Natural killer cell treated with Interleukin-12 subunit alpha and Interleukin-12 subunit beta and Interleukin-15 and Interleukin-18, amount 100 ng/mL, for 72 hours (primary cell): ENCODE measurements at regions not wholly inside any gene's neighbourhood (a gene's known extent, or its start where the extent isn't known, plus 50 kb on each side); places are given as distances from the start of the nearest gene placed in this dataset.
"Not testable (repeated sequence)": the region's sequence is repeated elsewhere in the genome, so short reads cannot be mapped to it uniquely, and the experiment has no call there.

Source experiments
- ATAC-seq, 2 donors: fragments of 150-1000 bp; cut with Tn5 transposase in 1 of 2; sonication (Bioruptor Pico), chemical (Tn5 transposase) in 1 of 2; 2 replicates each; pipeline ENCODE4 v1.10.0; 2021
- DNase-seq: peaks from one replicate; pipeline ENCODE4 v3.0.0; 2022; ENCODE audit warnings: low spot score
- H3K27ac Mint-ChIP-seq, 2 donors: 1 replicate in 1 of 2; 2 replicates in 1 of 2; pipeline ENCODE4 v1.8.0; 2022; ENCODE audit warnings: mixed read lengths in 2 of 2, mild to moderate bottlenecking in 1 of 2, moderate library complexity in 1 of 2
- H3K27me3 Mint-ChIP-seq, 2 donors: 1 replicate in 1 of 2; 2 replicates in 1 of 2; pipeline ENCODE4 v1.8.0; 2022; ENCODE audit warnings: mixed read lengths in 2 of 2
- H3K36me3 Mint-ChIP-seq: one replicate; pipeline ENCODE4 v1.8.0; 2022; ENCODE audit warnings: mixed read lengths
- H3K4me1 Mint-ChIP-seq, 2 donors: 1 replicate in 1 of 2; 2 replicates in 1 of 2; pipeline ENCODE4 v1.8.0; 2022; ENCODE audit warnings: low read depth in 2 of 2, mixed read lengths in 2 of 2, mild to moderate bottlenecking in 1 of 2
- H3K4me3 Mint-ChIP-seq: one replicate; pipeline ENCODE4 v1.8.0; 2022; ENCODE audit warnings: mixed read lengths
- H3K9me3 Mint-ChIP-seq: 2 replicates; pipeline ENCODE4 v1.8.0; 2022; ENCODE audit warnings: mixed read lengths

DNA sequence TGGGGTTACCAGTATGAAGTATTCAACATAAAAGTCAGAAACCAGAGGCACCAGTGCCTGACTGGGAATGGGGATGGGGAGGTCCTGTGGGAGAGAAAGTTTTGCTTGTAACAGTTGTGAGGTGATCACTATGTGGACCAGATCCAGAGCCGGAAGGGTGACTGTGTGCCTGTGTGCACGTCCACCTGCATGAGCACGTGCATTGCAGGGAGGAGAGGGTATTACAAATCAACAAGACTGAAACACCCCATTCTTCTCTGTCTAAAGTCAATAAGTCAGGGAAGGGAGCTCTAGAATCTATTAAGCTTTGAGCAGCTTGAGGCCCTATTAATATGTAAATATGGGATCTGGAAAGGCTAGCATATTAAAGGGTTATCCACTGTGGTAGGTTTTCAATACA, 241.0 kb upstream of the ACVR2A start:
- Mint-ChIP-seq H3K36me3 (peaks cover 4% of the 10 kb centered on the region), H3K4me3 (no peak overlapping the region), H3K4me1 (no peaks in the 10 kb centered on the region), H3K27me3 (peaks cover 0 to 2% of the 10 kb centered on the region in 2 donors), H3K9me3 (no peaks in the 10 kb centered on the region), H3K27ac (no peak overlapping the region)
- no peak for ATAC-seq
- no peak for DNase-seq

DNA sequence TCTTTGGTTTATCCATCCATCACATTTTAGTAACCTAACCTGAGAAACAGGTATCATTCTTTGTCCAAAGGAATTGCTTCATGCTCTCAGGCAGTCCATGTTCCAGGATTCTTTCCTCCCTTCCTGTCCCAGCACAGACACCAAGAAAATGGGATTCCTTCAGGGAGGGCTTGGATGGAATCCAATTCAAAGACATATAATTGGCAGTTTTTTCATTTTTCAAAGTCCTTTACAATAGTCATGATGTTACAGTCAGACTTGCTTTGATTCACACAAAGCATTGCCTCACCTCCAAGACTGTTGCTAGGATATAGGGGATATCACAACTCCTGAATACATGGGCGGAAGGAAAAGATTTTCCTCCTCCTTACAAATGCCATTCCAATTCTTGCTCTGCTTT, 241.4 kb upstream of the ACVR2A start:
- no peak overlapping the region for H3K4me3 Mint-ChIP-seq
- H3K4me1 Mint-ChIP-seq: no peaks in the 10 kb centered on the region
- H3K27me3 Mint-ChIP-seq: no peaks in the 10 kb centered on the region
- DNase-seq (no peak), ATAC-seq (no peak)
- no peaks in the 10 kb centered on the region for H3K9me3 Mint-ChIP-seq
- H3K36me3 Mint-ChIP-seq: peaks cover 4% of the 10 kb centered on the region
- H3K27ac Mint-ChIP-seq: no peak overlapping the region

DNA sequence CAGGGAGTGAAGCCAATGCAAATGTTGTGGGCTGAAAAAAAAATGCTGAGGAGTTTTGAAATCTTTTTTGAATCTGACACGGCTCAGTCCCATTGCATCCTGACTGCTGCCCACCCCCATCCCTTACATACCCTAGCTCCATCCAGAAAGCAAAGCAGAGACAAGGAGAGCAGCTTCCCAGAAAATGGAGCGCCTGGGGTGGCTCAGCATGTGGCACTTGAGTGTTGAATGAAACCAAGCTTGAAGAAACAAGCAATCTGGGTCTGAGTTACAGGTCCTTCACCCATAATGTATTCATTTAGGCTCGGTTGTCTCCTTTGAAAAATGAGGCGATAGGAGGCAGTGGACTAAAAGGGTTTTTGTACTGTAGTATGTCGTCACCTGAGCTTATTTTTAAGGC, 244.2 kb upstream of the ACVR2A start:
- DNase-seq (no peak), ATAC-seq (no peak)
- Mint-ChIP-seq H3K4me3 (no peak overlapping the region), H3K27me3 (no peaks in the 10 kb centered on the region), H3K36me3 (peaks cover 4% of the 10 kb centered on the region), H3K27ac (no peak overlapping the region), H3K9me3 (no peaks in the 10 kb centered on the region), H3K4me1 (no peaks in the 10 kb centered on the region)

DNA sequence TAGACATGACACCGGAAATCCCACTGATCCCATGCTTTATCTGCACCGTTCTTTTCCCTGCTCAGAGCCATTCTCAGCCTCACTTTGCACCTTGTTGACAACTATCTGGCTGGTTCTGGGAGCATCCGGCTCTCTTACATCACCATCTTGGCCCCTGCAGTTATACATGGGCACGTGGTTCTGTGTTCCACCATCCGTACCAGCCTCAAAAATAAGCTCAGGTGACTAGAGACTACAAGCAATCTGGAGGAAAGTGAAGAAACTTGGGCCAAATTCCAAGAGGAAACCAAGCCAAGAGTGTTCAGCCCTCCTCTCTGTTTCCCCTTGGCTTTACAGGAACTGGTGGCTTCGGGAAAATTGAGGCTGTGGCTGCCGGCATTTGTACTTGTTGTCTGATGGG, 244.6 kb upstream of the ACVR2A start:
- H3K4me3 Mint-ChIP-seq: no peak overlapping the region
- ATAC-seq: no peak
- no peaks in the 10 kb centered on the region for H3K4me1 Mint-ChIP-seq
- H3K36me3 Mint-ChIP-seq: peaks cover 4% of the 10 kb centered on the region
- DNase-seq: no peak
- no peaks in the 10 kb centered on the region for H3K9me3 Mint-ChIP-seq
- H3K27ac Mint-ChIP-seq: no peak overlapping the region
- H3K27me3 Mint-ChIP-seq: no peaks in the 10 kb centered on the region

DNA sequence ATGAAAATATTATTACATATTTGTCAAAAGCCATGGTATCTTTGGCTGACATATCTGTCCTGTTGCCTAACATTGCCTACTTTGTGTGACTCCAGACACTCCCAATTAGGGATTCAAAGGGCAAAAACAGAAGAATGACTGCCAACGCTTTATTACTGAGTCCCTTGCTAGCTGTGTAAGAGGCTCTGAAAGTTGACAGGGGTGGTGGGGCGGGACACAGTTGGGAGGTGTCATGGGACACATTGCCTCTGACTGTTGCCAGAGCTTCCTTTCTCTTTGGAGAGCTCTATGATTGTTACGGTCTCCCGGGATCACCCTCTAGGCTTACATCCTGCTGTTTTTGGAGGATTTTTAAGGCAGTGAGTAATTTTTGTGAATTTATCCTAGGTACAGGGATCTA, 249.6 kb upstream of the ACVR2A start:
- DNase-seq (no peak), ATAC-seq (no peak)
- Mint-ChIP-seq H3K36me3 (peaks cover 8% of the 10 kb centered on the region), H3K4me1 (no peaks in the 10 kb centered on the region), H3K4me3 (no peak overlapping the region), H3K9me3 (peaks cover 6% of the 10 kb centered on the region), H3K27ac (no peak overlapping the region), H3K27me3 (peaks cover 0 to 5% of the 10 kb centered on the region in 2 donors)

DNA sequence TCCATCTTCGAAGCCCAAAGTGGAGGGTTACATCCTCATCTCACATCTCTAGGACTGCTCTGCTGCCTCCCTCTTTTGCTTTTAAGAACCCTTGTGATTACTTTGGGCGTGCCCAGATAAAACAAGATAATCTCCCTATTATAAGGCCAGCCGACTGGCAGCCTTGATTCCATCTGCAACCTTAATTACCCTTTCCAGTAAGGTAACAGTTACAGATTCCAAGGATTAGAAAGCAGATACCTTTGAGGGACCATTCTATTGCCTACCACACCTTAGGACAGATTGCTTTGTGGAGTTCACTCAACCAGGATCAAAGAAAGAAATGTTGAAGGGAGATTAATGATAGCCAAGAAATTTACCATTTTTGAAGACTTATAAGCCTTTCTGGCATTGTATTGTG, 250.8 kb upstream of the ACVR2A start:
- peaks cover 0 to 5% of the 10 kb centered on the region in 2 donors for H3K27me3 Mint-ChIP-seq
- ATAC-seq (no peak), DNase-seq (no peak)
- H3K4me1 Mint-ChIP-seq: no peaks in the 10 kb centered on the region
- H3K4me3 Mint-ChIP-seq: no peak overlapping the region
- H3K36me3 Mint-ChIP-seq: peaks cover 8% of the 10 kb centered on the region
- H3K9me3 Mint-ChIP-seq: peaks cover 6% of the 10 kb centered on the region
- H3K27ac Mint-ChIP-seq: no peak overlapping the region

DNA sequence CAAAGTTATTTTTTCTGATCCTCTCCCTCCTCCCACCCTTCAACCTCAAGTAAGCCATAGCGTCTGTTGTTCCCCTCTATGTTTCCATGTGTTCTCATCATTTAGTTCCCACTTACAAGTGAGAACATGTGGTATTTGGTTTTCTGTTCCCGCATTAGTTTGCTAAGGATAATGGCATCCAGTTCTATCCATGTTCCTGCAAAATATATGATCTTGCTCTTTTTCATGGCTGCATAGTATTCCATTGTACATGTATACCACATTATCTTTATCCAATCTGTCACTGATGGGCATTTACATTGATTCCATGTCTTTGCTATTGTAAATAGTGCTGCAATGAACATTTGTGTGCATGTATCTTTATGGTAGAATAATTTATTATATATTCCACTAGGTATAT, 252.0 kb upstream of the ACVR2A start:
- not testable (repeated sequence) for H3K4me3 Mint-ChIP-seq, H3K9me3 Mint-ChIP-seq, ATAC-seq, DNase-seq, H3K27me3 Mint-ChIP-seq, H3K27ac Mint-ChIP-seq, H3K36me3 Mint-ChIP-seq, H3K4me1 Mint-ChIP-seq

DNA sequence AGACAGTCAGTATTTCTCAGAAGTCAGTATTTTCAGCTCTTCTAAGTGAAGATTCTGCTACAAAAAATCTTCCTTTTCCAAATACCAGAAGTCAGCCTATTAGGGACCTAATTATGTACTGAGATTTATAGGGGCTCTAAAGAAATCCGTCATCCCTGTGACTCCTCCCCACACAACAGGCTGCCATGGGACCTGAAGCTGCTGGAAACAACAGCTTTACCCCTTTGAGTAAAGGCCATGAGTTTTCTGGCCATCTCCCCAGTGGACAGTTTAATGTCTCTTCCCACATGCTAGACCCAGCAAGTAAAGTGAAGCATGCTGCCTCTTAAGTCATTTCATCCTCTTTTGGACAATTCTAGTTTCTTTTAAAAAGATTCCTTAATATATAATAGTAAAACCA, 255.7 kb upstream of the ACVR2A start:
- no peaks in the 10 kb centered on the region for H3K4me1 Mint-ChIP-seq
- no peak overlapping the region for H3K27ac Mint-ChIP-seq
- no peak for ATAC-seq
- DNase-seq: no peak
- H3K36me3 Mint-ChIP-seq: peaks cover 14% of the 10 kb centered on the region
- no peak overlapping the region for H3K4me3 Mint-ChIP-seq
- H3K9me3 Mint-ChIP-seq: peaks cover 9% of the 10 kb centered on the region
- H3K27me3 Mint-ChIP-seq: peaks cover 11% of the 10 kb centered on the region in 2 donors

DNA sequence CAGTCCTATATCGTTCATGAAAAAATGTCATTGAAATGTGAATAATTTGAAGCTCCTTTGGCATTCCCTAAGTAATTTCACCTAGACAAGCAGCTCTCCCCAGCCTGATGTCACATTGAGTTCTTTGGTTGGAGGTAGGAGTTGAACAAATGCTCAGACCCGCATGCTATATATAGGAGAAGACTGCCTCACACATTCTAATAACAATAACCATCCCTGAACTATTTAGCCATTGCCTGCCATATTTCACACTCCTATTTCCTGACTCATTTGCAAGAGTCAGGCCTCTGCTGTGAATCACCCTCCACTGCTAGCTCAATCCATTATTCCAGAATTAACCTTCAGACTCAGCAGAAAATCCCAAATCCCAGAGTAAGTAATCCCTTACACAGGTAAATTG, 256.6 kb upstream of the ACVR2A start:
- peaks cover 19% of the 10 kb centered on the region for H3K36me3 Mint-ChIP-seq
- no peak for ATAC-seq
- no peaks in the 10 kb centered on the region for H3K4me1 Mint-ChIP-seq
- H3K4me3 Mint-ChIP-seq: no peak overlapping the region
- H3K9me3 Mint-ChIP-seq: peaks cover 10% of the 10 kb centered on the region
- peaks cover 12 to 21% of the 10 kb centered on the region in 2 donors for H3K27me3 Mint-ChIP-seq
- H3K27ac Mint-ChIP-seq: no peak overlapping the region
- no peak for DNase-seq

DNA sequence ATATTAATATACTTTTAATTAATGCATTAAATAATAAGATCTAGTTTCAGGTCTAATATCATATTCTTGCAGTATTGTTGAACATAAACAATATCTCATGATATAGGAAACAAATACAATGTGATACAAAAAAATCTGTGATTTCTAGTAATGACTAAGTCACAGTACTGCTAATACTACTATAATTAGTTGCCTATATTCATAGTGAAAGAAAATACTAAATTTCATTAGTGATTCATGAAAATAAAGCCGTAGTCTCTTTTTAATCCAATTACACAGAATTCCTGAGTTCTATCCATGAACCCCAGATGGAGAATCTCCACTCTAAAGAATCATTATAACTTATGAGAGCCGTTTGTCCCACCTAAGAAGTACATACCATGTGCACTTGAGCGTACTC, 266.3 kb upstream of the ACVR2A start:
- Mint-ChIP-seq H3K9me3 (no peaks in the 10 kb centered on the region), H3K27ac (no peak overlapping the region), H3K4me1 (no peaks in the 10 kb centered on the region), H3K27me3 (peaks cover 0 to 6% of the 10 kb centered on the region in 2 donors), H3K4me3 (no peak overlapping the region), H3K36me3 (peaks cover 5% of the 10 kb centered on the region)
- DNase-seq (no peak), ATAC-seq (no peak)

DNA sequence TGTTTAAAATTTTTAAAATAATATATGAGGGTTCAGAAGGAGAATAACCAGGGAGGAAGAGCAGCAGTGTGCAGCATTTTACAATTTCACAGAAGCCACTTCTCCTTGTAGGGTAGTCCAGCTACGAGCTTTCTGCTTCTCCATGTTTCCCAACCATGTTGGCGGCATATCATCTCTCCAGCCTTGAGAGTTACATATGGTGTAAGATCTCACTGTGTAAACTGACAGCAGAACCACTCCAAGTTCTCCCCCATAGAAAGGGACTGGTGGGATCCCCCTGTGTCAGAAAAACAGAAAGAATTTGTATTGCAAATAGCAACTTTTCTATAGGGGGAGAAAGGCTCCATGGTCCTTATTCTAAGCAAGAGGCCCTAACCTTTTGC, 266.8 kb upstream of the ACVR2A start:
- Mint-ChIP-seq H3K27ac (no peak overlapping the region), H3K36me3 (no peaks in the 10 kb centered on the region), H3K4me3 (no peak overlapping the region), H3K9me3 (no peaks in the 10 kb centered on the region), H3K27me3 (peaks cover 0 to under 1% of the 10 kb centered on the region in 2 donors), H3K4me1 (no peaks in the 10 kb centered on the region)
- DNase-seq: no peak
- ATAC-seq: no peak

DNA sequence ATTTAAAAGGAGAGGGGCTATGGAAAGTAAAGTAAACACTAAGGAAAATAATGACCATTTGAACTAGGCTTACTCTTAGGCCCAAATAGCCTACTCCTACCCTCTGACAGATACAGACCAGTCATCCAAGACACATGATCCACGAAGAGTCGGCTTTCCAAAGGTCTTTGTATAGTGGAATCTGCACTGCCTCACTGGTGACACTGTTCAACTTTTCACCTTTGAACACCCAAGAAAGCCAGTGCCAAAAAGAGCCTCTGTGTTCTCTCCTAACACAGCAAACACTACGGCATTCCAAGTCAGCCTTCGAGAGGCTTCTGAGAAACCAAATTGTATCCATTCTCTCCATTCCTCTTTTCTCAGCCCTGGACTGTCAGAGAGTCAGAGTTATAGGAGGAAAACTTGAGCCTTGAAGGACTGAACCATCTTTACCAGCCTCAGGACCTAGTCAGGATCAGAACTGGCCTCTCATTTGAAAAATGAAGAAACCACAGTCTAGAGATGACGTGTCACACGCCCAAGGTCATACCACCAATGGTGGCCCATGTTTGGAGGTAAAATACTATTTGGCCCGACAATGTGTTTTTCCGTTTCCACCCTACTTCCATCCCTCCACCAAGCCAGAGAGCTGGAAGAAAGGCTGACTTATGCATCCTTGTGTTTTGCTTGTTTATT, 267.4 kb upstream of the ACVR2A start:
- no peak for ATAC-seq
- Mint-ChIP-seq H3K9me3 (no peaks in the 10 kb centered on the region), H3K36me3 (no peaks in the 10 kb centered on the region), H3K4me3 (no peak overlapping the region), H3K27me3 (no peaks in the 10 kb centered on the region), H3K4me1 (no peaks in the 10 kb centered on the region), H3K27ac (no peak overlapping the region)
- no peak for DNase-seq

DNA sequence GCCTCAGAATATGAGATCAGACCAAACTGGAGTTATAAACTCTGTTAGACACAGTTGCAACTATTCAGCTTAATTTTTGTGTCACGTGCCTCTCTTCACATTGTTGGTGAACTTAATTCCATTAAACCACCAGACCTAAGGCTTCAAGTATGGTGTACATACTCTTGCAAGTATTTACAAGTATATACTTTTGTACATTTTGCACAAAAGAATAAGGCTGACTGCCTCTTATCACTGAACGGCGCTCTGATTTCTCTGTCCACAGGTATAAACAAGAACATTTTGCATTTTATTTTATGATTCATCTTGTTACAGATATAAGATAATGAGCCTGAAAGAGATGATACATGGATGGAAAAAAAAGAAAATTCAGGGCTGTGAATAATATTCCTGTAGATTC, 269.7 kb upstream of the ACVR2A start:
- Mint-ChIP-seq H3K4me1 (no peaks in the 10 kb centered on the region), H3K36me3 (no peaks in the 10 kb centered on the region), H3K4me3 (no peak overlapping the region), H3K27ac (no peak overlapping the region), H3K27me3 (no peaks in the 10 kb centered on the region), H3K9me3 (no peaks in the 10 kb centered on the region)
- DNase-seq: no peak
- no peak for ATAC-seq

DNA sequence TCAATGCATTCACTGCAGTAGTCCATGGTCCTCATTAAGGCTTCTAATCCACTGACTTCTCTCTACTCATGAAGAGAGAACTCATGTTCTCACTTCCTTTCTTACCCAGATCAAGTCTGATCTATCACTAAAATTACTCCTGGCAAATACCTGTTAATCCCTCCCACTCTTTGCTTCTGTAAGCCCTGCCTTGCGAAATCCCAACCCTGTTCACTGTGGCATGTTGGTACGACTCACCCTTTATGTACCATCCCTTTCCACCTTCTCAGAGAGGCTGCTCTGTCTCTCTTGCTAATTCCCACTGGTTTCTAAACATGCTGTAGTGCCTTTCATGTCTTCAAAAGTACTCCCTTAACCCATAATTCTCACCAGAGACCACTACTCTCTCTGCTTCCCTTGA, 272.2 kb upstream of the ACVR2A start:
- Mint-ChIP-seq H3K27ac (no peak overlapping the region), H3K36me3 (no peaks in the 10 kb centered on the region), H3K27me3 (no peaks in the 10 kb centered on the region), H3K9me3 (no peaks in the 10 kb centered on the region), H3K4me1 (no peaks in the 10 kb centered on the region), H3K4me3 (no peak overlapping the region)
- no peak for ATAC-seq
- DNase-seq: no peak

DNA sequence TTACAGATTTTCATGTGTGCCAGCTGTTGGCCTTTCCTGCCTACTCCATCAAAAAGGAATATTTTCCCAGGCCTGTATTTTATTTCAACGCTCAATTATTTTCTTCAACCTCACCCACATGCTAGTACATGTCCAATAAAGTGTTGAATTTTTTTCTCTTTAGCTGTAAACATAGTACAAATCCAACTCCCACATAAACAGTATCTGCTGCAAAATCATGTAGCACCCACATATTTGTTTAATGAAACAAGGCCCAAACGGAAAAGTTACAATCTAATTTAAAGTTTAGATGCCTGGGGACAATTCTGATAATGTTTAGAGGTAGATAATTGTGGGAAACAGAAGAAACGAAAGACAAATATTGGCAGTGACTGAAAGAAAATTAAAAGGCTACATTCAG, 275.4 kb upstream of the ACVR2A start:
- no peaks in the 10 kb centered on the region for H3K4me1 Mint-ChIP-seq
- ATAC-seq (no peak), DNase-seq (no peak)
- H3K9me3 Mint-ChIP-seq: no peaks in the 10 kb centered on the region
- H3K27me3 Mint-ChIP-seq: no peaks in the 10 kb centered on the region
- no peak overlapping the region for H3K4me3 Mint-ChIP-seq
- no peak overlapping the region for H3K27ac Mint-ChIP-seq
- H3K36me3 Mint-ChIP-seq: no peaks in the 10 kb centered on the region
